ENCODE measurements at regions not wholly inside any gene's neighbourhood (a gene's known extent, or its start where the extent isn't known, plus 50 kb on each side); places are given as distances from the start of the nearest gene placed in this dataset.

GRCh38 chr13:60772726-60773125 is 375.7 kb downstream of the TDRD3 start:
- no peak overlapping the region for H3K27ac ChIP-seq
- no peaks in the 10 kb centered on the region for H3K9me3 ChIP-seq (ENCODE audit: insufficient read depth, low read depth)
- no peaks in the 10 kb centered on the region for H3F3A ChIP-seq (ENCODE audit: insufficient read depth, low read depth)
- CTCF ChIA-PET = no interaction called here
- H2AFZ ChIP-seq = no peak overlapping the region
- TF ChIP-seq, protein P1, sequence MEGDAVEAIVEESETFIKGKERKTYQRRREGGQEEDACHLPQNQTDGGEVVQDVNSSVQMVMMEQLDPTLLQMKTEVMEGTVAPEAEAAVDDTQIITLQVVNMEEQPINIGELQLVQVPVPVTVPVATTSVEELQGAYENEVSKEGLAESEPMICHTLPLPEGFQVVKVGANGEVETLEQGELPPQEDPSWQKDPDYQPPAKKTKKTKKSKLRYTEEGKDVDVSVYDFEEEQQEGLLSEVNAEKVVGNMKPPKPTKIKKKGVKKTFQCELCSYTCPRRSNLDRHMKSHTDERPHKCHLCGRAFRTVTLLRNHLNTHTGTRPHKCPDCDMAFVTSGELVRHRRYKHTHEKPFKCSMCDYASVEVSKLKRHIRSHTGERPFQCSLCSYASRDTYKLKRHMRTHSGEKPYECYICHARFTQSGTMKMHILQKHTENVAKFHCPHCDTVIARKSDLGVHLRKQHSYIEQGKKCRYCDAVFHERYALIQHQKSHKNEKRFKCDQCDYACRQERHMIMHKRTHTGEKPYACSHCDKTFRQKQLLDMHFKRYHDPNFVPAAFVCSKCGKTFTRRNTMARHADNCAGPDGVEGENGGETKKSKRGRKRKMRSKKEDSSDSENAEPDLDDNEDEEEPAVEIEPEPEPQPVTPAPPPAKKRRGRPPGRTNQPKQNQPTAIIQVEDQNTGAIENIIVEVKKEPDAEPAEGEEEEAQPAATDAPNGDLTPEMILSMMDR (conservative IDR thresholded peaks at IDR 0.05) = no peak
- TF ChIP-seq EZH2 (IDR thresholded peaks at IDR 0.05; ENCODE audit: low read depth) = no peak
- DNase-seq = no peak
- H3K9me2 ChIP-seq (ENCODE audit: insufficient read depth) = no peaks in the 10 kb centered on the region
- no peaks in the 10 kb centered on the region for H3K27me3 ChIP-seq (ENCODE audit: insufficient read depth, low read depth)
- no TSS peak for BruUV-seq (replicated peaks)
- H4K20me1 ChIP-seq (ENCODE audit: insufficient read depth) = no peaks in the 10 kb centered on the region
- no peak overlapping the region for H3K4me2 ChIP-seq
- no peaks in the 10 kb centered on the region for H3K79me2 ChIP-seq (ENCODE audit: low read depth)
- no peaks in the 10 kb centered on the region for H3K4me1 ChIP-seq (replicated peaks; ENCODE audit: insufficient read depth)
- H3K36me3 ChIP-seq (ENCODE audit: low read depth) = no peaks in the 10 kb centered on the region
- intact Hi-C loops (cut with micrococcal nuclease; ENCODE audit: unreplicated experiment) = no loop called here
- POLR2A ChIA-PET (ENCODE audit: unreplicated experiment) = no interaction called here
- H3K4me3 ChIP-seq = no peak overlapping the region

GRCh38 chr13:60765700-60766411 is 368.8 kb downstream of the TDRD3 start:
- H2AFZ ChIP-seq = no peak overlapping the region
- intact Hi-C loops (cut with micrococcal nuclease; ENCODE audit: unreplicated experiment) = no loop called here
- no peak overlapping the region for H3K4me2 ChIP-seq
- H3K36me3 ChIP-seq (ENCODE audit: low read depth) = no peaks in the 10 kb centered on the region
- TF ChIP-seq, protein P1 (conservative IDR thresholded peaks at IDR 0.05) = no peak
- TF ChIP-seq EZH2 (IDR thresholded peaks at IDR 0.05; ENCODE audit: low read depth) = no peak
- no peak overlapping the region for H3K27ac ChIP-seq
- POLR2A ChIA-PET (ENCODE audit: unreplicated experiment) = no interaction called here
- no peaks in the 10 kb centered on the region for H3K27me3 ChIP-seq (ENCODE audit: insufficient read depth, low read depth)
- H3K9me2 ChIP-seq (ENCODE audit: insufficient read depth) = no peaks in the 10 kb centered on the region
- H3F3A ChIP-seq (ENCODE audit: insufficient read depth, low read depth) = no peaks in the 10 kb centered on the region
- CTCF ChIA-PET = no interaction called here
- DNase-seq = peak in 1 of 2 experiments; percentile 11
- no peaks in the 10 kb centered on the region for H3K79me2 ChIP-seq (ENCODE audit: low read depth)
- H4K20me1 ChIP-seq (ENCODE audit: insufficient read depth) = no peaks in the 10 kb centered on the region
- H3K4me3 ChIP-seq = no peak overlapping the region
- BruUV-seq (replicated peaks) = no TSS peak
- no peaks in the 10 kb centered on the region for H3K9me3 ChIP-seq (ENCODE audit: insufficient read depth, low read depth)
- H3K4me1 ChIP-seq (replicated peaks; ENCODE audit: insufficient read depth) = no peaks in the 10 kb centered on the region

DNA sequence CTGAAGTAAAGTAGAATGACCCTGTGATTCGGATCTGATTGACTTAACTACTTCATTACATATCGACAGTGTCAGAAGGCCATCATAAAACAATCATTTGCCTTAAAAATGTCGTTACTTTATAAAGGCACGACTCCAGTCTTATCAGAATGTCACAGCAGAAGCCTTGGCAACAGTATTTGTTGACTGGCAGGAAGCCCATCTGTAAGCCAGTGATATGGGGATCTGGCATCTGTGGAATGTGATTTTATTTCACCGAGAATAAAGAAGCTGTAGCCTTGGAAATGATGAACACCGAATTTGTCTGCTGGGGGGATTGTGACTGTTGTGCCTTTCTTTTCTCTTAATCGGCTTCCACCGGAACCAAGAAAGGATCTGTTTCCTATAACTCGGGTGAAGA is 362.5 kb downstream of the TDRD3 start:
- Histone ChIP-seq H4K20me1 (ENCODE audit: insufficient read depth) (no peaks in the 10 kb centered on the region), H3K36me3 (ENCODE audit: low read depth) (no peaks in the 10 kb centered on the region), H3K27ac (no peak overlapping the region), H3K9me2 (ENCODE audit: insufficient read depth) (no peaks in the 10 kb centered on the region), H3K27me3 (ENCODE audit: insufficient read depth, low read depth) (no peaks in the 10 kb centered on the region), H3K9me3 (ENCODE audit: insufficient read depth, low read depth) (no peaks in the 10 kb centered on the region), H3F3A (ENCODE audit: insufficient read depth, low read depth) (no peaks in the 10 kb centered on the region), H3K79me2 (ENCODE audit: low read depth) (no peaks in the 10 kb centered on the region), H3K4me3 (no peak overlapping the region), H3K4me2 (no peak overlapping the region), H2AFZ (no peak overlapping the region), H3K4me1 (replicated peaks; ENCODE audit: insufficient read depth) (no peaks in the 10 kb centered on the region)
- intact Hi-C loops (cut with micrococcal nuclease; ENCODE audit: unreplicated experiment) = no loop called here
- peak in 1 of 2 experiments; percentile 30 for DNase-seq
- TF ChIP-seq EZH2 (IDR thresholded peaks at IDR 0.05; ENCODE audit: low read depth) = no peak
- TF ChIP-seq, protein P1 (conservative IDR thresholded peaks at IDR 0.05) = no peak
- ChIA-PET CTCF (no interaction called here), POLR2A (ENCODE audit: unreplicated experiment) (no interaction called here)
- BruUV-seq (replicated peaks) = no TSS peak
